ENCODE measurements at regions not wholly inside any gene's neighbourhood (a gene's known extent, or its start where the extent isn't known, plus 50 kb on each side); places are given as distances from the start of the nearest gene placed in this dataset.
A peak's percentile ranks its signal among the peaks of the same experiment; 100 is the strongest.

DNA sequence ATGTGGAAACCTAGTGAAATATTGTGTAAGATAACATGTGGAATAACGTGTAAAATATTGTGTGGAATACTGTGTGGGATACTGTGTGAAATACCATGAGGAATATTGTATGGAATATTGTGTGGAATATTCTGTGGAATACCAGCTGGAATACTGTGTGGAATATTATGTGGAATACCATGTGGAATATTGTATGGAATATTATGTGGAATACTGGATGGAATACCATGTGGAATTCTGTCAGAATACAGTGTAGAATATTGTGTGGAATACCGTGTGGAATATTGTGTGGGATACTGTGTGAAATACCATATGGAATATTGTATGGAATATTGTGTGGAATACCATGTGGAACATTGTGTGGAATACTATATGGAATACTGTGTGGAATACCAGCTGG, 134.6 kb upstream of the CHST15 start:
- Histone ChIP-seq H2AFZ (ENCODE audit: control insufficient read depth, low read depth, low read length) (no peak overlapping the region), H3K79me2 (ENCODE audit: control insufficient read depth, insufficient read depth, low read length) (no peaks in the 10 kb centered on the region), H3K9me3 (replicated peaks; ENCODE audit: control insufficient read depth, insufficient read depth, low read length) (no peaks in the 10 kb centered on the region), H3K36me3 (ENCODE audit: control insufficient read depth in 2 of 2, insufficient read depth in 2 of 2, low read length in 1 of 2) (no peaks in the 10 kb centered on the region), H3K27ac (ENCODE audit: control insufficient read depth, insufficient read depth) (no peak overlapping the region), H3K27me3 (replicated peaks in 1 of 2; ENCODE audit: control insufficient read depth in 2 of 2, insufficient read depth in 2 of 2, low read length in 1 of 2) (no peaks in the 10 kb centered on the region), H3K4me1 (ENCODE audit: control insufficient read depth, insufficient read depth, low read length) (peaks cover 3% of the 10 kb centered on the region), H3K4me3 (no peak overlapping the region), H4K20me1 (ENCODE audit: control insufficient read depth, insufficient read depth) (no peaks in the 10 kb centered on the region), H3K4me2 (ENCODE audit: control insufficient read depth, insufficient read depth) (no peak overlapping the region), H3K9ac (ENCODE audit: control insufficient read depth, insufficient read depth, low read length) (no peak overlapping the region)
- ChIA-PET RAD21 (ENCODE audit: unreplicated experiment) (no interaction called here), CTCF (no interaction called here), SMC1A (ENCODE audit: uncharacterized antibody, unreplicated experiment) (no interaction called here), POLR2A (no interaction called here)
- DNase-seq (ENCODE audit: low read depth, low spot score) = no peak
- FAIRE-seq = no peak
- 70% methylated on average over 2 of the region's 2 CpGs for WGBS (ENCODE audit: insufficient coverage, insufficient replicate concordance, low lambda C conversion rate, missing lambda C conversion rate)
- BruUV-seq (replicated peaks) = no TSS peak
- no peak for ATAC-seq
- in situ Hi-C loops (cut with MboI) = loop anchor here (10.0 kb wide), 1 partner anchor 383 kb away; no protein-coding TSS in a partner anchor
- intact Hi-C loops (cut with micrococcal nuclease; ENCODE audit: unreplicated experiment) = loop anchor here (10.0 kb wide), 1 partner anchor 233 kb away; no protein-coding TSS in a partner anchor
- TF ChIP-seq POU2F2 (IDR thresholded peaks at IDR 0.05; ENCODE audit: borderline replicate concordance, low read depth, low read length) (no peak), RAD21 (IDR thresholded peaks at IDR 0.05; ENCODE audit: insufficient read depth, low read depth, low read length) (no peak), ZBED1 (IDR thresholded peaks at IDR 0.05; ENCODE audit: borderline replicate concordance) (no peak), IKZF1 (conservative IDR thresholded peaks at IDR 0.05) (peak; percentile 95), ESRRA (IDR thresholded peaks at IDR 0.05; ENCODE audit: low read length) (no peak), MEF2A (IDR thresholded peaks at IDR 0.05; ENCODE audit: insufficient read depth, low read depth, low read length) (no peak), DPF2 (IDR thresholded peaks at IDR 0.05) (no peak), IKZF2 (IDR thresholded peaks at IDR 0.05) (peak; percentile 96 to 98), TAF1 (IDR thresholded peaks at IDR 0.05; ENCODE audit: borderline replicate concordance, low read depth, low read length) (no peak), KDM1A (IDR thresholded peaks at IDR 0.05; ENCODE audit: borderline replicate concordance) (0 out of 2 replicates have a peak, but pooled peaks have one; percentile 48), NFIC (IDR thresholded peaks at IDR 0.05; ENCODE audit: low read depth, low read length) (0 out of 2 replicates have a peak, but pooled peaks have one; percentile 6), HDAC2 (IDR thresholded peaks at IDR 0.05) (peak; percentile 95), TCF7 (IDR thresholded peaks at IDR 0.05; ENCODE audit: borderline replicate concordance) (no peak), SREBF1 (IDR thresholded peaks at IDR 0.05; ENCODE audit: low read length) (no peak)
- TF ChIP-seq, protein P1, sequence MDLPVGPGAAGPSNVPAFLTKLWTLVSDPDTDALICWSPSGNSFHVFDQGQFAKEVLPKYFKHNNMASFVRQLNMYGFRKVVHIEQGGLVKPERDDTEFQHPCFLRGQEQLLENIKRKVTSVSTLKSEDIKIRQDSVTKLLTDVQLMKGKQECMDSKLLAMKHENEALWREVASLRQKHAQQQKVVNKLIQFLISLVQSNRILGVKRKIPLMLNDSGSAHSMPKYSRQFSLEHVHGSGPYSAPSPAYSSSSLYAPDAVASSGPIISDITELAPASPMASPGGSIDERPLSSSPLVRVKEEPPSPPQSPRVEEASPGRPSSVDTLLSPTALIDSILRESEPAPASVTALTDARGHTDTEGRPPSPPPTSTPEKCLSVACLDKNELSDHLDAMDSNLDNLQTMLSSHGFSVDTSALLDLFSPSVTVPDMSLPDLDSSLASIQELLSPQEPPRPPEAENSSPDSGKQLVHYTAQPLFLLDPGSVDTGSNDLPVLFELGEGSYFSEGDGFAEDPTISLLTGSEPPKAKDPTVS (IDR thresholded peaks at IDR 0.05; ENCODE audit: low read depth, low read length) = no peak
- TF ChIP-seq, protein P2, sequence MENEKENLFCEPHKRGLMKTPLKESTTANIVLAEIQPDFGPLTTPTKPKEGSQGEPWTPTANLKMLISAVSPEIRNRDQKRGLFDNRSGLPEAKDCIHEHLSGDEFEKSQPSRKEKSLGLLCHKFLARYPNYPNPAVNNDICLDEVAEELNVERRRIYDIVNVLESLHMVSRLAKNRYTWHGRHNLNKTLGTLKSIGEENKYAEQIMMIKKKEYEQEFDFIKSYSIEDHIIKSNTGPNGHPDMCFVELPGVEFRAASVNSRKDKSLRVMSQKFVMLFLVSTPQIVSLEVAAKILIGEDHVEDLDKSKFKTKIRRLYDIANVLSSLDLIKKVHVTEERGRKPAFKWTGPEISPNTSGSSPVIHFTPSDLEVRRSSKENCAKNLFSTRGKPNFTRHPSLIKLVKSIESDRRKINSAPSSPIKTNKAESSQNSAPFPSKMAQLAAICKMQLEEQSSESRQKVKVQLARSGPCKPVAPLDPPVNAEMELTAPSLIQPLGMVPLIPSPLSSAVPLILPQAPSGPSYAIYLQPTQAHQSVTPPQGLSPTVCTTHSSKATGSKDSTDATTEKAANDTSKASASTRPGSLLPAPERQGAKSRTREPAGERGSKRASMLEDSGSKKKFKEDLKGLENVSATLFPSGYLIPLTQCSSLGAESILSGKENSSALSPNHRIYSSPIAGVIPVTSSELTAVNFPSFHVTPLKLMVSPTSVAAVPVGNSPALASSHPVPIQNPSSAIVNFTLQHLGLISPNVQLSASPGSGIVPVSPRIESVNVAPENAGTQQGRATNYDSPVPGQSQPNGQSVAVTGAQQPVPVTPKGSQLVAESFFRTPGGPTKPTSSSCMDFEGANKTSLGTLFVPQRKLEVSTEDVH (IDR thresholded peaks at IDR 0.05; ENCODE audit: low read depth, partially characterized antibody) = no peak
- TF ChIP-seq, protein P3, sequence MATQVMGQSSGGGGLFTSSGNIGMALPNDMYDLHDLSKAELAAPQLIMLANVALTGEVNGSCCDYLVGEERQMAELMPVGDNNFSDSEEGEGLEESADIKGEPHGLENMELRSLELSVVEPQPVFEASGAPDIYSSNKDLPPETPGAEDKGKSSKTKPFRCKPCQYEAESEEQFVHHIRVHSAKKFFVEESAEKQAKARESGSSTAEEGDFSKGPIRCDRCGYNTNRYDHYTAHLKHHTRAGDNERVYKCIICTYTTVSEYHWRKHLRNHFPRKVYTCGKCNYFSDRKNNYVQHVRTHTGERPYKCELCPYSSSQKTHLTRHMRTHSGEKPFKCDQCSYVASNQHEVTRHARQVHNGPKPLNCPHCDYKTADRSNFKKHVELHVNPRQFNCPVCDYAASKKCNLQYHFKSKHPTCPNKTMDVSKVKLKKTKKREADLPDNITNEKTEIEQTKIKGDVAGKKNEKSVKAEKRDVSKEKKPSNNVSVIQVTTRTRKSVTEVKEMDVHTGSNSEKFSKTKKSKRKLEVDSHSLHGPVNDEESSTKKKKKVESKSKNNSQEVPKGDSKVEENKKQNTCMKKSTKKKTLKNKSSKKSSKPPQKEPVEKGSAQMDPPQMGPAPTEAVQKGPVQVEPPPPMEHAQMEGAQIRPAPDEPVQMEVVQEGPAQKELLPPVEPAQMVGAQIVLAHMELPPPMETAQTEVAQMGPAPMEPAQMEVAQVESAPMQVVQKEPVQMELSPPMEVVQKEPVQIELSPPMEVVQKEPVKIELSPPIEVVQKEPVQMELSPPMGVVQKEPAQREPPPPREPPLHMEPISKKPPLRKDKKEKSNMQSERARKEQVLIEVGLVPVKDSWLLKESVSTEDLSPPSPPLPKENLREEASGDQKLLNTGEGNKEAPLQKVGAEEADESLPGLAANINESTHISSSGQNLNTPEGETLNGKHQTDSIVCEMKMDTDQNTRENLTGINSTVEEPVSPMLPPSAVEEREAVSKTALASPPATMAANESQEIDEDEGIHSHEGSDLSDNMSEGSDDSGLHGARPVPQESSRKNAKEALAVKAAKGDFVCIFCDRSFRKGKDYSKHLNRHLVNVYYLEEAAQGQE (IDR thresholded peaks at IDR 0.05; ENCODE audit: low read depth, low read length) = no peak

Data from GM12878 (cell line).